GM18858 (cell line): ENCODE measurements at regions not wholly inside any gene's neighbourhood (a gene's known extent, or its start where the extent isn't known, plus 50 kb on each side); places are given as distances from the start of the nearest gene placed in this dataset.

Experiments used
- ATAC-seq: cut with Tn5 transposase; IDR thresholded peaks from one replicate; pipeline ENCODE4 v1.9.1; 2021; ENCODE audit not compliant: unreplicated experiment

- no peak for ATAC-seq
Observed at GRCh38 chr16:66266436-66267291, 99.8 kb upstream of the CDH5 start.

DNA sequence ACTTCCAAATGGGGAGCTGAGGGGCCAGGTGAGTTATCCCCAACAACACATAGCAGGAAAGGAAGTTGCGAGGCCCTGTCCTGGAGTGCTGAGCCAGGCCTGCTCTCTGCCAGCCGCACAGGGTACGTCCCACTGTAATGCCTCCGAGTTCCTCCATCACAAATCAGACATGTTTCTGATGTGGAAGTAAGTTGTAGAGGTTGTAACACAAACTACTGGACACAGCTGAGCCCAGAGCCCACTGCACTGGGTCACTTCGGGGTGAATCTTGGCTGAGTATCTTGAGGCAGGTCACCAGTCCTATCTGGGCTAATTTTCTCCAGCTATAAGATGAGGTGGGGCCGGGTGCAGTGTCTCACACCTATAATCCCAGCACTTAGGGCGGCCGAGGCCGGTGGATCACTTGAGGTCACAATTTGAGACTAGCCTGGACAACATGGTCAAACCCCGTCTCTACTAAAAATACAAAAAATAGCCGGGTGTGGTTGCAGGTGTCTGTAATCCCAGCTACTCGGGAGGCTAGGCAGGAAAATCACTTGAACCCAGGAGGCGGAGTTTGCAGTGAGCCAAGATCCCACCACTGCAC, 100.8 kb upstream of the CDH5 start:
- ATAC-seq: no peak

DNA sequence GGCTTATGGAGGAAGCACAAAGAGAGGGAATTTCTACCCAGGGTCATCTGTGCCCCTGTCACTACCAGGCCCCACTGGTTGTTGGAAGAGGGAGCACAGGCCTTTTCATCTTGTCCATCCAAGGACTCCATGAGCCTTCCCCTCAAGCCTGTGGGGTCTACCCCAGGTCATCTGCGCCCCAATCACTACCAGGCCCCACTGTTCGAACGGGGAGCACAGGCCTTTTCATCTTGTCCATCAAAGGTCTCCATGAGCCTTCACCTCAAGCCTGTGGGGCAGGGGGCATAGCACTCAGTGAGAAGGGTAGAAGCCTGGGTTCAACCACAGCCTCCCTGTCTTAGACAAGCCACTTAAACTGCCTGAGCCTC, 101.5 kb upstream of the CDH5 start:
- no peak for ATAC-seq

DNA sequence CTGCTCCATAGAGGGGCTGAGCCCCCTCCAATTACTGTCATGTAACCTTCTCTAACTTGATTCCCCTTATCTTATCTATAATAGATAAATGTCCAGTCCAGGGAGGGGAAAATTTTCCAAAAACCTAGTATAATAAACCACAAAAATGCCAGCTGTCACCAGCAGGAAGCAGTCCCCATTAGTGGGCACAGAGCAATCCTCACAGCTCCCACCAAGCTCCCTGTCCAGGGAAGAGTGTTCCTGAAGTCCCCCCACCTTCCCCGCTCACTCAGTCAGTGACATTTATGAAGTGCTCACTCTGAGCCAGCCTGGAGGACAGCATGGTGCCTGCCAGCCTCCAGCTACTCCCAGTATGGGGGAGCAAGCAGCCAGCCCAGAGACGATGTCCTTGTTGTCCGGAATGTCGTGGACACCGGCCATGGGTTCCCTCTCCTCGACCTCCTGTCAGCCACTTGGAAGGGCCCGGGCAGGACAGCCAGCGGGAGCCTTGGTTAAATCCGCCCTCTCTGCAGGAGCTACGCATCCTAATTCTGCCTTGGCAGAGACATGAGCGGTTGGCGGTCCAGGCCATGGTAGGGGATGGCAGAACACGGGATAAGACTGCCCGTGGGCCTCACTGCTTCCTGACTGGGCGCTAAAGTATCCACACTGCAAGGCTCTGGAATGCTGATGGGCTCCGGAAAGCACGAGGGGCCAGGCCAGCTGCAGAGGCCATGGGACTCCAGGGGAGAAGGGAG, 102.0 kb upstream of the CDH5 start:
- no peak for ATAC-seq

- no peak for ATAC-seq
Observed at GRCh38 chr16:66263973-66264310, 102.5 kb upstream of the CDH5 start.

DNA sequence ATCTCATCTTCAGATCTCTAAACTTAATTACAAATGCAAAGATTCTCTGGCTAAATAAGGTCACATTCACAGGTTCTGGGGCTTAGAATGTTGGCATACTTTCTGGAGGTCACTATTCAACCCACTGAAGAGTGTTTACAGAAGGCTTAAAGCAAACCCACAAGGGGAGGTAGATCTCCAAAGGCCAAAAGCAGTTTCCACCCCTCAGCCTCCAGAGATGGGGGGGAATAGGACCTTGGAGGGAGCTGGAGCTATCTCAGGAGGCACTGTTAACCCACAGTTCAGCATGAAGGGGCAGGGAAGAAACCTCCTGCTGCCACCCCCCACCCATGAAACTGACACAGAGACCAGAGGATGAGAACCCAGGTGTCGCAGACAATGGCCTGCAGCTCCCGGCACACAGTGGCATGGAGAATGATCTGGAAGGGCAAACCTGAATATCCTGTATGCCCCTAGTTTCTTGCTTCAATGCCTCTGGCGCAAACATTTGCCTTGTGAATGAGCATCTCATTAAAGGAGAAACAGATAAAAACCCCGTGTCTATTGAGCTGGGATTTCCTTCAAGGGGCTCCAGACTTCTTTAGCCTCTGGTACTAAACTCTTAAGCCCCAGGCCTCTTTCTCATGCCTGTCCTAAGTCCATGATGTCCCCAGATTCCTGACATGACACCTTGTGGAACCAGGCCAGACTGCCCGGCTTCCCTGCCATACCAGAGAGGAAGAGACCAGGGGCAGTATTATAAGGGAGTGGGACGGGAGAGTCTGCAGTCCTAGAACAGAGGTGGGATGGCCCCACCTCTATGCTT, 103.1 kb upstream of the CDH5 start:
- no peak for ATAC-seq

GRCh38 chr16:66262253-66263167, 104.0 kb upstream of the CDH5 start:
- ATAC-seq: no peak

DNA sequence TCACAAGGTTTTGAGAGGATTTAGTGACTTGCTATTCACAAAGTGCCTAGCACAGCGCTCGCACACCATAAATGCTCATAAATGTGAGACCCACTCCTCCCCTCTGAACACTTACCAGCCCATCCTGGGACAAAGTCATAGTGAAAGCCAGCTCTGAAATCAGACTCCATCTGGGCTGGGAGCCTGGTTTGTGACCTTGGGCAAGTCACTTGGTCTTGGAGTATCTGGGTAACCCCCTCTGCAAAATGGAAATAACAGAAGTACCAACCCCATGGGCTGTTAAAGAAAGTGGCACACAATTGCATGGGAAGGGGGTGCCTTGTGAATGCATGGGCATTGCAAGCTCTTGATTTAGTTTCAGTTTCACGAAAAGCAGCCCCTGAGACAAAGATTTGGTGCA, 104.7 kb upstream of the CDH5 start:
- ATAC-seq: no peak

DNA sequence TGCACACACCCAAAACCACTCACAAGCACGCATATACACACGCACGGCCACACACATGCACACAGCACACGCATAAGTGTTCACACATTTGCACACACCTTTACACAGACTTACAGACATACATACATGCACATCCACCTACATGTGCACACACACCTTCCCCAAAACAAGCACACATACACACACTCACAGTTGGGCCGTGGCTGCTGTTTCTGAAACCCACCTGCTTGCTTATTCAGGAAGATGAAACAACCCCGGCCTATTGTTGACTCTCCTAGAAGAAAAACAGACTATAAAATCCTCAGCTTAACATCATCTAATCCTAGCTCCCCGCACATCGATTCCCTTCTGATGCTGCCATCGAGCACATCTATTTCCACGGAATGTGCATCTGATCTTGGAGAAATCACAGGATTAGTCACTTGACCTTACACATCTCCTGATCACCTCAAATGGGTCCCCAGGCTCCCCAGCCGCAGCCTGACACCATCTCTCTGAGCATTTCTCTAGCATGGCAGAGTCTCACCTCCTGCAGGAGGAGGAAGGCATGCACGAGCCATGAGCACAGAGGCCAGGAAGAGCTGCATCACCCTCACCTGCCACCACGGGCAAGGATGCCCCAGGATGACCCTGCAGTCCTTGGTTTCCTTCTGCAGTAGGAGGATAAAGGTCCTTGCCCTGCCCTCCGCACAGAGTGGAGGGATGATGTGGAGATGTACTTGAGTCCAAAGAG, 105.8 kb upstream of the CDH5 start:
- ATAC-seq: no peak

GRCh38 chr16:66258916-66259845, 107.3 kb upstream of the CDH5 start:
- ATAC-seq: no peak

DNA sequence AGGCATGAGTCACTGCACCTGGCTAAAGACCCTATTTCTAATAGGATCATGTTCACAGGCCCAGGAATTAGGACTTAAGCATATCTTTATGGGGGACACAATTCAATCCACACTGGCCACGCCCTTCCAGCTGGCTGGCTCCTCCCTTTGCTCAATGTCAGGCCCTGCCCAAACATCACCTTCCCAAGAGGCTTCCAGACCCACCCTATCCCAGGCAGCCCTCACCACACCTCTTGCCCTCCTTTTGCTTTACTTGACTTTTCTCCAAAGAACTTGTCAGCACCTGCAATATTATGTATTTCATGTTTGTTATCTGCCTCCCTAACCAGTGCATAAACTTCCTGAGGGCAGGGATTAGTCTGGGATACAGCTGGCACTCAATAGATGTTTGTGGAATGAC, 109.6 kb upstream of the CDH5 start:
- ATAC-seq: no peak

GRCh38 chr16:66255647-66256046, 110.8 kb upstream of the CDH5 start:
- no peak for ATAC-seq

DNA sequence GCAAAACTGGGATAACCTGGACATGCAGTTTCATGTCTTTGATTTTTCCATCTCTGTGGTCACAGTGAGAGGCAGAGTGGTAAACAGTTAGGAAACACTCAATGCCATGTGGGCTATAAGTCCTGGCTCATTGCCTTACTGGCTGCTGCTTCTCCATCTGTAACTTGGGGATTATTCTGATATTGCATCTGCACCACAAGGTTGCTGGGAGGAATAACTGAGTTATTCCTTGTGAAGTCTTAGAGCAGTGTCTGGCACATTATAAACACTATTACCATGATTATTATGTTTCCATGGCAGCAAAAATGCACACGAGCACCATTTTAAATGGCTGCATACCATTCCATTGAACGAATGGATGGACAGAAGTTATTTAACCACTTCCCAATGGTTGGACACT, 111.7 kb upstream of the CDH5 start:
- no peak for ATAC-seq

DNA sequence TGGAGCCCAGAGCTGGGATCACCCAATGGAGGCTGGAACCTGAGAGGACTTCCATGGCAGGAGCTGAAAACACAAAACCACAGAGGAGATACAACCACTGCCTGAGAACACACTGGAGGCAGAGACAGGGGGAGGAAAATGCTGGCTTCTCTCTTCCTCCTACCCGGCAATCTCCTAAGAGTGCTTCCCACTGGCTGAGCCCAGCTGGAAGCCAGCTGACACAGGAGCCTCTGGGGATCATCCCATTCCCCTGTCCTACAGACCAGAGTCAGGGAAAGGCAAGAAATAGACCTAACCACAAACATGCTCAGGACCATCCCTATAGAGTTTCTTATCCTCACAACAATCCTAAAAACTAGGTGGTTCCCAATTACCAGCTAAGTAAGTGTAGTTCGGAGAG, 112.4 kb upstream of the CDH5 start:
- no peak for ATAC-seq

DNA sequence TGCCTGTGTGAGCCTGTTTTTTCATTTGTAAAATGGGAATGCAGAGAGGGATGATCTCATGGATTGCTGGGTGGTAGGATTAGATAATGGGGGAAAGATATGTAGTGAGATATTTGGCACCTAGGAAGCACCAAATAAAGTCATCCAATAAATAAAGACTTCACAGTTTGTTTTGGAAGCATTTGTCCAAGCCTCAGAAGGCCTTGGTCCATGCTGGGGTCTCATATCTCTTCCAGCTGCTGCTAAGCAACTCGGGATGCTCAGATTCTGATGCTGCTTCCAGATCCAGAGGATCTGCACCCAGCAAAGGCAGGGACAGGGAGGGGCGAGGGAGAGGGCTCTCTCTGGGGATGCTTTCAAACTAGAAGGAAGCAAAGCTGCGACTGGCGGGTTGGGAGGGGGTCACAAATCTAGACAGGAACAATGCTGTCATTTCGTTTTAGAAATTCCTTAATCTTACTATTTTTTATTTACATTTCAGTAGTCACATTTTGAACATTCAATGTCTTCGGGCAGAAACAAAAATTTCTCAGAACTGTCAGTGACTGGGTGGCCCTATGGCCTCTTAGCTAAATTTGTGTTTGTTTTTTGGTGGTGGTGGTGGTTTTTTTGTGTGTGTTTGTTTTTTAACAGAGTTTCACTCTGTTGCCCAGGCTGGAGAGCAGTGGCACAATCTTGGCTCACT, 114.9 kb upstream of the CDH5 start:
- ATAC-seq: no peak

DNA sequence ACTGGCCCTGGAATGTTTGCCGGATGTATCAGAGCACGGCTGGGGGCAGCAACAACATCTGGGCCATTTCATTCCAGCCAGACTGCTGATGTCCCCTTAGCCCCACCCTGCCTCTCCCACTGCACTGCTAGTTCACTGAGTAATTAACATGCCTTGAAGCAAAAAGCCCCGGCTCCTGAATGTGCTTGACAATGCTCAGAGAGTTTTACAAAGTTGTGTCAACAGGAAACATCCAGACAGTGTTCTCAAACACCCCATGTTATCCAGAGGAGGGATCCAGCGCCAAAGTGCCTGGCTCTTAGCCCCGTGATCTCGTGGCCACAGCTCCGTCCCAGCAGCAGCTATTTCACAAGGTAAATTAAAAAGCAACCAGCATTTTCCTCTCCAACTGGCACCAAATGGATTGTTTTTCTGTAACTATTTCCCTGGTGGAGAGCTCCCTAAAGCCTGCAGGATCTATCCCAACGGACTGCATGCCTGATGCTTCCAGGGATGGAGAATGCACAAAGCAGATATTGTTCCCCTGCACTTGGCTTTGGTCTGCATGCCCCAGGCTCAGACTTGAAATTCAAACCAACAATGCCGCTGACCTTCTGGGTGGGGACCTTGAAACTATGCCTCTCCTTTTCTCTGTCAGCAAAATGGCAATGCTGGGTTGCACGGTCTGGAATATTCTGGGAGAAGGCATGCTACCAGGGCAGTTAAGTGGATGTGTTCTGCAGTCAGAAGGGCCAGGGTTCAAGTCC, 115.6 kb upstream of the CDH5 start:
- ATAC-seq: no peak
